Common myeloid progenitor, CD34-positive (primary cell): ENCODE measurements at regions not wholly inside any gene's neighbourhood (a gene's known extent, or its start where the extent isn't known, plus 50 kb on each side); places are given as distances from the start of the nearest gene placed in this dataset.

Experiments used
- CTCF ChIA-PET: fragments of 350-600 bp; sonication (Branson Sonifier 250); formaldehyde crosslinking; loops from one replicate; lab custom pipeline; 2021; ENCODE audit warnings: antibody characterized with exemption; lab: Charles Lee
- POLR2A ChIA-PET: fragments of 350-600 bp; sonication (Branson Sonifier 250); formaldehyde crosslinking; loops from one replicate; lab custom pipeline; 2021; ENCODE audit warnings: antibody characterized with exemption; lab: Charles Lee
- DNase-seq, 3 donors: peaks; one replicate each; pipeline versions ENCODE4 v3.0.0 to v3.0.0-alpha.2; 2013
- H3K27ac ChIP-seq, 2 experiments: 1 replicate in 1 of 2; 2 replicates in 1 of 2; pipeline ENCODE4 v1.7.0; 2013; ENCODE audit warnings: inconsistent platforms in 2 of 2, low read length in 2 of 2, mild to moderate bottlenecking in 2 of 2, low read depth in 1 of 2, moderate library complexity in 1 of 2; ENCODE audit not compliant: severe bottlenecking in 2 of 2, insufficient read depth in 1 of 2, poor library complexity in 1 of 2
- H3K27me3 ChIP-seq, 5 experiments: replicated peaks in 2 of 5; 1 replicate in 3 of 5; 2 replicates in 2 of 5; pipeline versions ENCODE4 v1.6.1 to v1.7.0; 2013; ENCODE audit warnings: low read length in 4 of 5, mild to moderate bottlenecking in 2 of 5, moderate library complexity in 2 of 5, inconsistent platforms in 1 of 5; ENCODE audit not compliant: insufficient read depth in 5 of 5, control insufficient read depth in 4 of 5
- H3K36me3 ChIP-seq, 4 experiments: 1 replicate in 2 of 4; 2 replicates in 2 of 4; pipeline versions ENCODE4 v1.6.1 to v1.7.0; 2013; ENCODE audit warnings: low read length in 3 of 4, control low read depth in 1 of 4, mild to moderate bottlenecking in 1 of 4; ENCODE audit not compliant: control insufficient read depth in 4 of 4, insufficient read depth in 4 of 4
- H3K4me1 ChIP-seq, 4 experiments: 1 replicate in 3 of 4; 2 replicates in 1 of 4; pipeline versions ENCODE4 v1.6.1 to v1.7.1; 2013; ENCODE audit warnings: low read length in 3 of 4, mild to moderate bottlenecking in 3 of 4, control low read depth in 1 of 4, inconsistent platforms in 1 of 4, moderate library complexity in 1 of 4; ENCODE audit not compliant: control insufficient read depth in 4 of 4, insufficient read depth in 4 of 4; ENCODE audit errors: control extremely low read depth in 1 of 4
- H3K4me3 ChIP-seq, 7 experiments: 1 replicate in 4 of 7; 2 replicates in 3 of 7; pipeline versions ENCODE4 v1.5.1 to v1.7.0; 2013; ENCODE audit warnings: mild to moderate bottlenecking in 7 of 7, low read length in 6 of 7, moderate library complexity in 6 of 7, inconsistent platforms in 2 of 7, low read depth in 2 of 7, control low read depth in 1 of 7; ENCODE audit not compliant: insufficient read depth in 4 of 7, control insufficient read depth in 1 of 7; ENCODE audit errors: extremely low read depth in 1 of 7
- H3K9me3 ChIP-seq, 5 experiments: 1 replicate in 4 of 5; 2 replicates in 1 of 5; pipeline versions ENCODE4 v1.6.1 to v1.7.1; 2013; ENCODE audit warnings: low read length in 4 of 5, mild to moderate bottlenecking in 2 of 5, inconsistent platforms in 1 of 5, low read depth in 1 of 5, moderate library complexity in 1 of 5; ENCODE audit not compliant: control insufficient read depth in 4 of 5, insufficient read depth in 2 of 5; ENCODE audit errors: control extremely low read depth in 1 of 5
- WGBS: methylation state at CpG from one replicate; pipeline ENCODE4 v1.1.5; 2013; ENCODE audit not compliant: insufficient coverage; 5-methylcytosine and 5-hydroxymethylcytosine counted together

DNA sequence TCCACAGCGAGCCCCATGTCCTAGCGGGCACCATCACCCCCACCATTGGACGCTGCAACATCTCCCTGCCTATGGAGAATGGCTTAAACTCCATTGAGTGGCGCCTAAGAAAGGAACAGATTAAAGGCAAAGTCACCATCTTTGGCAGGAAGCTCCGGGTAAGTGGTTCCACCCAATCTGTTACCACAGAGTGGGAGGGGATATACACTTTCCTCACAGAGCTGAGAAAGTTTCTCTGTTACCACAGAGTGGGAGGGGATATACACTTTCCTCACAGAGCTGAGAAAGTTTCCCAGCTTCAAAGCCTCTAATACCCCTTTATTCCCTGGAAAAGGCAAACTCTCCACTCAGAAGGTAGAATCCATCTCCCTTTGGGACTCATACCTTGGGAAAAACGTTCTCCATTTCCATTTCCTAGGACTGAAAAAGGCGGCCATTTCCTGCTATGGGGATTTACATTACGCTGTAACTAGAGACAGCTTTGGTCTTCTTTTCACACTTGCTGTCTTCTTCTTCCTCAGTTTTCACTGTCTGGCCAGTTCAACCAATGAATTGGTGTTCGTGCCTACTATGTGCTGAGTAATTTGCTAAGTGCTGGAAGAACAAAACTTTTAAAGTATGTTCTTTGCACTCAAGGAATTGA is 63.4 kb upstream of the WWC1 start:
- Histone ChIP-seq H3K36me3 (no peaks in the 10 kb centered on the region), H3K9me3 (no peaks in the 10 kb centered on the region), H3K4me1 (peaks cover 0 to 10% (median 4%) of the 10 kb centered on the region in 4 experiments), H3K4me3 (peak overlapping the region in 1 of 7 experiments; percentile 10), H3K27me3 (no peaks in the 10 kb centered on the region), H3K27ac (no peak overlapping the region)
- CTCF ChIA-PET = interaction anchor here (1.0 kb wide), 1 partner anchor 11 kb away, joined by 3 read pairs; no protein-coding TSS in a partner anchor
- POLR2A ChIA-PET = no interaction called here
- WGBS = 58% methylated on average over 2 of the region's 9 CpGs
- DNase-seq = peak; percentile 23 to 79 (median 57)

DNA sequence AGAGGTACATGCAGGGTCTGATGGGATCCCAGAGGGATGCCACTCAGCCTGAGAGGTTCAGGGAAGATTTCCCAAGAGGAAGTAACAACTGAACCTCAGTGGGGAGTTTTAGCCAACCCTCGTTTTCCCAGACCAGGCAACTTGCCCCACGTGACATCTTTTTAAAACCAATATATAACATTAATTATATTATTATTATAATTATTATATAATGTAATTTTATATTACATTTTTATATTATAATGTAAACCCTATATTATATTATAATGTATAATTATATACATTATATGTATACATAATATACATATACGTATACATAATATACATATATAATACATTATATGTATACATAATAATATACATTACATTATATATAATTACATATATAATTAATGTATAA is 62.8 kb upstream of the WWC1 start:
- no peaks in the 10 kb centered on the region for H3K9me3 ChIP-seq
- no CpG with 5 or more reads among the region's 3 CpGs for WGBS
- no peak overlapping the region for H3K27ac ChIP-seq
- no peaks in the 10 kb centered on the region for H3K27me3 ChIP-seq
- ChIA-PET CTCF (no interaction called here), POLR2A (no interaction called here)
- no peaks in the 10 kb centered on the region for H3K36me3 ChIP-seq
- no peak overlapping the region for H3K4me3 ChIP-seq
- DNase-seq = no peak
- peaks cover 0 to 10% (median 4%) of the 10 kb centered on the region in 4 experiments for H3K4me1 ChIP-seq

DNA sequence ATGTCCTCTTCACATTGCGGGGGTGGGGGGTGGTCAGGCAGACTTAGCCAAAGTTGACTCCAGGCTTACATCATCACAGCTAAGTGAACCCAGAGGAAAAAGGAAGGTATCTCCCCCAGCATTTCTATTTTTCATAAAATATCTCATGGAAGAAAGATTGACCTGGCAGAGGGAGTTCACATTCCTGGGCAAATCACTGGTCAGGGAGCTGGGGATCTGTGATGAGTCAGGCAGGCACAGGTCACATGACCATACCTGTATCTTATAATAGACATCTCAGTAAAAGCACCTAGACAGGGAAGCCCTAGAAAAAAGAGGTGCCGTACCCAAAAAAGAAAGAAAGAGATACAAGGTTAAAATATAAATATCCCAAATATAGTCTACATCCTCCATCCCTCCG is 57.3 kb upstream of the WWC1 start:
- ChIA-PET CTCF (interaction anchor here (2.2 kb wide), 1 partner anchor 14 kb away, joined by 4 read pairs; no protein-coding TSS in a partner anchor), POLR2A (no interaction called here)
- WGBS = 100% methylated on average over 1 of the region's 3 CpGs
- no peak overlapping the region for H3K27ac ChIP-seq
- no peaks in the 10 kb centered on the region for H3K9me3 ChIP-seq
- no peak overlapping the region for H3K4me3 ChIP-seq
- no peaks in the 10 kb centered on the region for H3K36me3 ChIP-seq
- H3K27me3 ChIP-seq = no peaks in the 10 kb centered on the region
- no peak for DNase-seq
- peaks cover 0 to 1% (median 0%) of the 10 kb centered on the region in 4 experiments for H3K4me1 ChIP-seq

DNA sequence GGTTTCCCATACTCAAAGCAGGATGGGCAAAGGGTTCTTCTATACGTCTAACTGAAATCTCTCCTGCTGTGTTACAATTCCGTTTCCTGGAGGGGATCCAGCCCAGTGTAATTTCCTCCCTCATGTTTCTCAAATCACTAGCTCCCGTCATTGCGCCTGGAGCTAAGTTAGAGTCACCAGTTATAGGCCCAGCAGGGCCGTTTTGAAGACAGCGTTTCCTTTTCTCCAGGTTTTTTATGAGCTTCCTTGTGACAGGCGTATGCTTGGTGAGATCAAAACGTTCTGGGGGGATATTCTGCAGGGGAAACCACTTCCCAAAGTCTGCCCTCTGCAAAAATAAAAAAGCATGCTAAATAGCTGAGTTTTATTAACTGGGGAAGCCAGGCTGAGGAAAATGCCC is 53.0 kb upstream of the WWC1 start:
- Histone ChIP-seq H3K4me3 (no peak overlapping the region), H3K27ac (no peak overlapping the region), H3K4me1 (peaks cover 0 to 1% (median 0%) of the 10 kb centered on the region in 4 experiments), H3K27me3 (peaks cover 0 to 1% (median 0%) of the 10 kb centered on the region in 5 experiments), H3K9me3 (no peaks in the 10 kb centered on the region), H3K36me3 (no peaks in the 10 kb centered on the region)
- DNase-seq = no peak
- POLR2A ChIA-PET = no interaction called here
- WGBS = 28% methylated on average over 6 of the region's 8 CpGs
- CTCF ChIA-PET = no interaction called here

DNA sequence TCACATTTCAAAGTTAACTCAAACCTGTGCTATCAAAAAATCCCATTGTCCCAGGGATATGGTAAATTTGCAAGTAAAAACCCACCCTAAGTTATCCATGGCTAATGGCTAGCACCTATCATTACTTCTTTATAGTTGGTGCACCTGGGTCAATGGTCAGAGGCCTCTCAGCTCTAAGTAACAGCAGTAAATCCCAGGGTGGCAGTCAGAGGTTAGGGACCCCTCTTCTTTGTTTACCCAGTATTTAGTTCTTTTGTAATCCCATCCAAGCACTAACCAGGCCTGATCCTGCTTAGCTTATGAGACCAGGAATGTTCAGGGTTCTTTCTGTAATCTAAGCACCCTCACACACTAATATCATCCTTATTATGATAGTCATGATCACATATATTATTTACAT is 52.1 kb upstream of the WWC1 start:
- H3K4me3 ChIP-seq = no peak overlapping the region
- H3K27ac ChIP-seq = no peak overlapping the region
- CTCF ChIA-PET = no interaction called here
- H3K27me3 ChIP-seq = peaks cover 0 to 1% (median 0%) of the 10 kb centered on the region in 5 experiments
- peaks cover 0 to 1% (median 0%) of the 10 kb centered on the region in 4 experiments for H3K4me1 ChIP-seq
- no peak for DNase-seq
- H3K9me3 ChIP-seq = no peaks in the 10 kb centered on the region
- no peaks in the 10 kb centered on the region for H3K36me3 ChIP-seq
- POLR2A ChIA-PET = no interaction called here
